Liver (tissue), 8 donors: ENCODE measurements at regions not wholly inside any gene's neighbourhood (a gene's known extent, or its start where the extent isn't known, plus 50 kb on each side); places are given as distances from the start of the nearest gene placed in this dataset.

Experiments used
- DNase-seq: peaks from one replicate; pipeline ENCODE4 v3.0.0-alpha.2; 2017; ENCODE audit warnings: low spot score
- H3K27ac ChIP-seq, 2 donors: one replicate each; pipeline ENCODE4 v1.7.0; 2013; ENCODE audit warnings: inconsistent platforms in 2 of 2, low read length in 2 of 2, control low read depth in 1 of 2, low read depth in 1 of 2, mild to moderate bottlenecking in 1 of 2
- H3K27me3 ChIP-seq, 4 donors: one replicate each; pipeline versions ENCODE4 v1.6.1 to v1.7.0; 2013; ENCODE audit warnings: low read length in 3 of 4, inconsistent platforms in 1 of 4, mild to moderate bottlenecking in 1 of 4, moderate library complexity in 1 of 4; ENCODE audit not compliant: control insufficient read depth in 4 of 4, insufficient read depth in 4 of 4
- H3K36me3 ChIP-seq, 4 donors: one replicate each; pipeline versions ENCODE4 v1.6.1 to v1.7.0; 2013; ENCODE audit warnings: low read length in 3 of 4, mild to moderate bottlenecking in 3 of 4, low read depth in 1 of 4, moderate library complexity in 1 of 4; ENCODE audit not compliant: control insufficient read depth in 4 of 4, insufficient read depth in 3 of 4
- H3K4me1 ChIP-seq, 4 donors: one replicate each; pipeline versions ENCODE4 v1.6.1 to v1.7.0; 2013; ENCODE audit warnings: low read length in 3 of 4, mild to moderate bottlenecking in 3 of 4, moderate library complexity in 1 of 4; ENCODE audit not compliant: control insufficient read depth in 4 of 4, insufficient read depth in 4 of 4
- H3K4me3 ChIP-seq, 3 donors: one replicate each; pipeline versions ENCODE4 v1.6.1 to v1.7.0; 2013; ENCODE audit warnings: low read length in 3 of 3, control low read depth in 1 of 3, low read depth in 1 of 3, mild to moderate bottlenecking in 1 of 3
- H3K9ac ChIP-seq, 2 donors: one replicate each; pipeline ENCODE4 v1.7.0; 2013; ENCODE audit warnings: low read length in 2 of 2, mild to moderate bottlenecking in 2 of 2, moderate library complexity in 2 of 2, control low read depth in 1 of 2, low read depth in 1 of 2
- H3K9me3 ChIP-seq, 4 donors: one replicate each; pipeline versions ENCODE4 v1.6.1 to v1.7.0; 2013; ENCODE audit warnings: low read length in 3 of 4; ENCODE audit not compliant: control insufficient read depth in 4 of 4
- ATF3 ChIP-seq: IDR thresholded peaks from 2 replicates; pipeline ENCODE4 v1.6.1; 2016; ENCODE audit warnings: antibody characterized with exemption
- CTCF ChIP-seq: fragments of 150-350 bp; IDR thresholded peaks from 2 replicates; pipeline ENCODE4 v1.5.1; 2017; ENCODE audit warnings: improper control_type of control experiment, low read depth, low read length; ENCODE audit not compliant: missing input control
- EGR1 ChIP-seq, 2 donors: IDR thresholded peaks; 2 replicates each; pipeline ENCODE4 v1.6.1; 2016 to 2018; ENCODE audit warnings: antibody characterized with exemption in 2 of 2, low read depth in 2 of 2
- FOXA1 ChIP-seq: IDR thresholded peaks from 2 replicates; pipeline ENCODE4 v1.6.1; 2016; ENCODE audit warnings: antibody characterized with exemption
- FOXA2 ChIP-seq: IDR thresholded peaks from 2 replicates; pipeline ENCODE4 v1.6.1; 2016; ENCODE audit warnings: antibody characterized with exemption
- GABPA ChIP-seq, 2 donors: IDR thresholded peaks in 1 of 2; conservative IDR thresholded peaks in 1 of 2; 2 replicates each; pipeline ENCODE4 v1.6.1; 2016; ENCODE audit warnings: antibody characterized with exemption in 2 of 2, mild to moderate bottlenecking in 1 of 2, moderate library complexity in 1 of 2
- HNF4A ChIP-seq, 2 donors: conservative IDR thresholded peaks; 2 replicates each; pipeline ENCODE4 v1.6.1; 2016; ENCODE audit warnings: antibody characterized with exemption in 2 of 2, mild to moderate bottlenecking in 2 of 2
- HNF4G ChIP-seq: IDR thresholded peaks from 2 replicates; pipeline ENCODE4 v1.6.1; 2016; ENCODE audit warnings: antibody characterized with exemption
- JUND ChIP-seq, 2 donors: IDR thresholded peaks; 2 replicates each; pipeline ENCODE4 v1.6.1; 2016; ENCODE audit warnings: antibody characterized with exemption in 2 of 2
- NR2F2 ChIP-seq: IDR thresholded peaks from 2 replicates; pipeline ENCODE4 v1.6.1; 2016; ENCODE audit warnings: antibody characterized with exemption
- RAD21 ChIP-seq, 2 donors: IDR thresholded peaks; 2 replicates each; pipeline ENCODE4 v1.6.1; 2016; ENCODE audit warnings: antibody characterized with exemption in 2 of 2, mild to moderate bottlenecking in 2 of 2
- REST ChIP-seq: IDR thresholded peaks from 2 replicates; pipeline ENCODE4 v1.6.1; 2016; ENCODE audit warnings: antibody characterized with exemption, mild to moderate bottlenecking
- RXRA ChIP-seq, 2 donors: IDR thresholded peaks; 2 replicates each; pipeline ENCODE4 v1.6.1; 2017 to 2018; ENCODE audit warnings: antibody characterized with exemption in 2 of 2, mild to moderate bottlenecking in 1 of 2
- TAF1 ChIP-seq: conservative IDR thresholded peaks from 2 replicates; pipeline ENCODE4 v1.6.1; 2016; ENCODE audit warnings: antibody characterized with exemption, mild to moderate bottlenecking
- ZBTB33 ChIP-seq: IDR thresholded peaks from 2 replicates; pipeline ENCODE4 v1.6.1; 2016; ENCODE audit warnings: antibody characterized with exemption
- WGBS: extraction: QIAGEN DNeasy Blood & Tissue Kit; methylation state at CpG from one replicate; pipeline ENCODE4 v1.1.7; 2013; 5-methylcytosine and 5-hydroxymethylcytosine counted together
- donor health status: healthy.
- donor health status: healthy.
- donor health status: healthy.
- donor health status: healthy.
- donor health status: healthy.

GRCh38 chr5:30098940-30099339, 1094.5 kb upstream of the CDH6 start:
- H3K9ac ChIP-seq = no peak overlapping the region
- WGBS = 66% methylated on average over 3 of the region's 3 CpGs
- no peak for DNase-seq
- H3K9me3 ChIP-seq = no peaks in the 10 kb centered on the region
- TF ChIP-seq NR2F2 = no peak
- TF ChIP-seq EGR1 (IDR thresholded peaks at IDR 0.05; ENCODE audit: low read depth in 2 of 2) = no peak
- TF ChIP-seq CTCF = no peak
- no peak for TF ChIP-seq FOXA2
- no peak for TF ChIP-seq GABPA (IDR thresholded peaks at IDR 0.05 in 1 of 2, conservative IDR thresholded peaks at IDR 0.05 in 1 of 2)
- no peak for TF ChIP-seq FOXA1
- no peak for TF ChIP-seq REST
- TF ChIP-seq JUND (IDR thresholded peaks at IDR 0.05) = no peak
- no peak for TF ChIP-seq HNF4G
- TF ChIP-seq RAD21 (IDR thresholded peaks at IDR 0.05) = no peak
- TF ChIP-seq TAF1 = no peak
- TF ChIP-seq HNF4A (conservative IDR thresholded peaks at IDR 0.05) = no peak
- no peak for TF ChIP-seq RXRA (IDR thresholded peaks at IDR 0.05)
- no peaks in the 10 kb centered on the region for H3K36me3 ChIP-seq
- H3K27ac ChIP-seq = no peak overlapping the region
- H3K27me3 ChIP-seq = no peaks in the 10 kb centered on the region
- H3K4me3 ChIP-seq = no peak overlapping the region
- H3K4me1 ChIP-seq = no peaks in the 10 kb centered on the region

- no peak overlapping the region for H3K4me3 ChIP-seq
- H3K27me3 ChIP-seq = no peaks in the 10 kb centered on the region
- H3K27ac ChIP-seq = no peak overlapping the region
- no peak for DNase-seq
- no peak overlapping the region for H3K9ac ChIP-seq
- no peaks in the 10 kb centered on the region for H3K4me1 ChIP-seq
- no peaks in the 10 kb centered on the region for H3K36me3 ChIP-seq
- WGBS = 45% methylated on average over 1 of the region's 1 CpG
- H3K9me3 ChIP-seq = no peaks in the 10 kb centered on the region
- TF ChIP-seq HNF4A (conservative IDR thresholded peaks at IDR 0.05) (no peak), FOXA1 (no peak)
Measured at GRCh38 chr5:30092548-30092947, 1100.9 kb upstream of the CDH6 start.

DNA sequence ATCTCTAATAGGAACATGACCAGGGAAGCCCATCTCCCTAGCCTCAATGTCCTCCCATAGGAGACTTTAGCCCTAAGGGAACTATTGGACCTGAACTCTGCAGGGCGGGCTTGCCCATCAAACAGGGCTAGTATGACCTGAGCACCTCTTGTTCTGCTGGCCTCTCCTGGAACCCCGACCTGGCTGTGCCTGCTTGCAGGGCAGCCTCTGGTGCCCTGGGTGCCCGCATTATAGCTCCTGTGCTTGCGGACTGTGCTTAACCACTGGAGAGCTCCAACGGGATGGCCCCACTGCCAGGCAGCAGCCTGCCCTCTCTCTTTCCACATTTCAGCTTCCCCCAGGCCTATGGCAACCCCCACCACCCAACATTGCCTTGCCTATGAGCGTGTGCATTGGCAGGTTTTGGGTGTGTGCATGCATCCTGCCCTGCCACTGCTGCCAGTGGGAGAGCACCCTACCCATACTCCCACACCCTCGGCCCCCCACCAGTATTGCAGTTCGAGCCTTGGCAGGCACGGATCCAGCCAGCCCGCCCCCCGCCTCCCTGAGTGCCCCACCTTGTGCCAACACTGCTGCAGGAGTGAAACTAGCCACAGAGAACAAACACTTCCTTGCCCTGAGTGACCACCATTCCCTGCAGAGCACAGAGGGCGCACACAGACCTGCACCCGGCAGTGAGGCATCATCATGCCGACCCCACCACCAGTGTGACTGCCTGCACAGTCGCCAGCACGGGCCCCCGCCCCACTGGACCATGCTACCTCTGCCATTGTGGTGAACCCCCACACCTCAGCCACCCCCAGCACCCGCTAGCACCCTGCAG, 1123.8 kb upstream of the CDH6 start:
- WGBS = 79% methylated on average over 18 of the region's 18 CpGs
- Histone ChIP-seq H3K27ac (no peak overlapping the region), H3K9me3 (no peaks in the 10 kb centered on the region), H3K36me3 (no peaks in the 10 kb centered on the region), H3K9ac (no peak overlapping the region), H3K4me3 (no peak overlapping the region), H3K4me1 (no peaks in the 10 kb centered on the region), H3K27me3 (no peaks in the 10 kb centered on the region)
- DNase-seq = no peak
- no peak for TF ChIP-seq RXRA (IDR thresholded peaks at IDR 0.05)
- TF ChIP-seq RAD21 (IDR thresholded peaks at IDR 0.05) = no peak
- no peak for TF ChIP-seq REST
- no peak for TF ChIP-seq NR2F2
- TF ChIP-seq FOXA2 = no peak
- no peak for TF ChIP-seq ZBTB33
- no peak for TF ChIP-seq JUND (IDR thresholded peaks at IDR 0.05)
- no peak for TF ChIP-seq FOXA1
- TF ChIP-seq ATF3 = no peak
- no peak for TF ChIP-seq HNF4A (conservative IDR thresholded peaks at IDR 0.05)
